CD8-positive, alpha-beta memory T cell (primary cell): ENCODE measurements at regions not wholly inside any gene's neighbourhood (a gene's known extent, or its start where the extent isn't known, plus 50 kb on each side); places are given as distances from the start of the nearest gene placed in this dataset.
A peak's percentile ranks its signal among the peaks of the same experiment; 100 is the strongest.

ENCODE experiments used
- CTCF ChIA-PET: fragments of 350-600 bp; sonication (Branson Sonifier 250); formaldehyde crosslinking; loops from one replicate; lab custom pipeline; 2021; ENCODE audit warnings: antibody characterized with exemption; lab: Charles Lee
- POLR2A ChIA-PET: fragments of 350-600 bp; sonication (Branson Sonifier 250); formaldehyde crosslinking; loops from one replicate; lab custom pipeline; 2021; ENCODE audit warnings: antibody characterized with exemption; lab: Charles Lee
- DNase-seq, 5 donors: peaks; one replicate each; pipeline versions ENCODE4 v3.0.0 to v3.0.0-alpha.2; 2020 to 2022; ENCODE audit warnings: mixed read lengths in 1 of 5
- H3K27ac ChIP-seq: one replicate; pipeline ENCODE4 v1.7.0; 2013; ENCODE audit warnings: low read depth, mild to moderate bottlenecking, low read length, moderate library complexity
- H3K27me3 ChIP-seq: 2 replicates; pipeline ENCODE4 v1.7.0; 2013; ENCODE audit warnings: low read length, mild to moderate bottlenecking; ENCODE audit not compliant: insufficient read depth, poor library complexity, severe bottlenecking
- H3K36me3 ChIP-seq: 2 replicates; pipeline ENCODE4 v1.7.0; 2013; ENCODE audit warnings: mild to moderate bottlenecking, low read length, moderate library complexity; ENCODE audit not compliant: insufficient read depth
- H3K4me1 ChIP-seq: 2 replicates; pipeline ENCODE4 v1.7.0; 2013; ENCODE audit warnings: mild to moderate bottlenecking, low read length, moderate library complexity; ENCODE audit not compliant: insufficient read depth
- H3K4me3 ChIP-seq: 2 replicates; pipeline ENCODE4 v1.7.0; 2013; ENCODE audit warnings: mild to moderate bottlenecking, low read length
- H3K9me3 ChIP-seq: 2 replicates; pipeline ENCODE4 v1.7.0; 2013; ENCODE audit warnings: mild to moderate bottlenecking, low read length
- H3K27ac Mint-ChIP-seq, 8 donors: one replicate each; pipeline ENCODE4 v1.8.0; 2020 to 2021; ENCODE audit warnings: mixed read lengths in 8 of 8, mild to moderate bottlenecking in 6 of 8, inconsistent platforms in 3 of 8, moderate library complexity in 3 of 8
- H3K27me3 Mint-ChIP-seq, 2 donors: one replicate each; pipeline ENCODE4 v1.8.0; 2020 to 2021; ENCODE audit warnings: mixed read lengths in 2 of 2, mild to moderate bottlenecking in 1 of 2, moderate library complexity in 1 of 2
- H3K36me3 Mint-ChIP-seq, 3 donors: one replicate each; pipeline ENCODE4 v1.8.0; 2020 to 2021; ENCODE audit warnings: mixed read lengths in 3 of 3, inconsistent platforms in 1 of 3, mild to moderate bottlenecking in 1 of 3
- H3K4me1 Mint-ChIP-seq, 3 donors: one replicate each; pipeline ENCODE4 v1.8.0; 2020 to 2021; ENCODE audit warnings: mixed read lengths in 3 of 3, inconsistent platforms in 1 of 3, mild to moderate bottlenecking in 1 of 3
- H3K4me3 Mint-ChIP-seq, 7 donors: one replicate each; pipeline ENCODE4 v1.8.0; 2020 to 2021; ENCODE audit warnings: mixed read lengths in 7 of 7, mild to moderate bottlenecking in 6 of 7, moderate library complexity in 4 of 7, inconsistent platforms in 2 of 7
- H3K9me3 Mint-ChIP-seq, 5 donors: one replicate each; pipeline ENCODE4 v1.8.0; 2020 to 2022; ENCODE audit warnings: mixed read lengths in 5 of 5, mild to moderate bottlenecking in 3 of 5, moderate library complexity in 2 of 5, inconsistent platforms in 1 of 5

GRCh38 chr6:34633256-34633655, 63.3 kb downstream of the ILRUN start:
- Histone ChIP-seq H3K4me3 (no peak overlapping the region), H3K36me3 (no peaks in the 10 kb centered on the region), H3K27me3 (no peaks in the 10 kb centered on the region), H3K4me1 (no peaks in the 10 kb centered on the region), H3K9me3 (no peaks in the 10 kb centered on the region), H3K27ac (no peak overlapping the region)
- CTCF ChIA-PET, result no interaction called here
- POLR2A ChIA-PET, result no interaction called here
- Mint-ChIP-seq H3K27ac (peak overlapping the region in 1 of 8 donors; percentile 9), H3K27me3 (no peaks in the 10 kb centered on the region), H3K9me3 (no peaks in the 10 kb centered on the region), H3K4me3 (no peak overlapping the region), H3K36me3 (peaks cover 0 to 29% (median 7%) of the 10 kb centered on the region in 3 donors), H3K4me1 (peaks cover 13 to 28% (median 16%) of the 10 kb centered on the region in 3 donors)
- no peak for DNase-seq

- Histone ChIP-seq H3K27me3 (no peaks in the 10 kb centered on the region), H3K36me3 (no peaks in the 10 kb centered on the region), H3K9me3 (no peaks in the 10 kb centered on the region), H3K4me1 (no peaks in the 10 kb centered on the region), H3K27ac (no peak overlapping the region), H3K4me3 (no peak overlapping the region)
- ChIA-PET CTCF (no interaction called here), POLR2A (no interaction called here)
- Mint-ChIP-seq H3K27ac (no peak overlapping the region), H3K4me1 (peaks cover 16 to 28% (median 22%) of the 10 kb centered on the region in 3 donors), H3K9me3 (no peaks in the 10 kb centered on the region), H3K27me3 (no peaks in the 10 kb centered on the region), H3K4me3 (no peak overlapping the region), H3K36me3 (peaks cover 0 to 33% (median 12%) of the 10 kb centered on the region in 3 donors)
- DNase-seq, result no peak
Measured at GRCh38 chr6:34630040-34630439, 66.5 kb downstream of the ILRUN start.

GRCh38 chr6:34627296-34627695, 69.3 kb downstream of the ILRUN start:
- Mint-ChIP-seq H3K9me3 (no peaks in the 10 kb centered on the region), H3K4me1 (peaks cover 16 to 38% (median 27%) of the 10 kb centered on the region in 3 donors), H3K4me3 (no peak overlapping the region), H3K27ac (no peak overlapping the region), H3K36me3 (peaks cover 0 to 31% (median 12%) of the 10 kb centered on the region in 3 donors), H3K27me3 (no peaks in the 10 kb centered on the region)
- Histone ChIP-seq H3K4me3 (no peak overlapping the region), H3K9me3 (no peaks in the 10 kb centered on the region), H3K27ac (no peak overlapping the region), H3K36me3 (no peaks in the 10 kb centered on the region), H3K4me1 (no peaks in the 10 kb centered on the region), H3K27me3 (no peaks in the 10 kb centered on the region)
- ChIA-PET CTCF (interaction anchor here (0.7 kb wide), 1 partner anchor 1513 kb away, joined by 3 read pairs; no protein-coding TSS in a partner anchor), POLR2A (no interaction called here)
- no peak for DNase-seq

- DNase-seq, result no peak
- CTCF ChIA-PET, result interaction anchor here (1.3 kb wide), 1 partner anchor 9 kb away, joined by 5 read pairs; no protein-coding TSS in a partner anchor
- no peaks in the 10 kb centered on the region for H3K27me3 ChIP-seq
- Mint-ChIP-seq H3K27ac (peak overlapping the region in 6 of 8 donors; percentile 19 to 89 (median 58)), H3K9me3 (no peaks in the 10 kb centered on the region), H3K36me3 (peaks cover 0 to 33% (median 7%) of the 10 kb centered on the region in 3 donors), H3K4me1 (peaks cover 30 to 46% (median 43%) of the 10 kb centered on the region in 3 donors), H3K27me3 (no peaks in the 10 kb centered on the region), H3K4me3 (no peak overlapping the region)
- H3K27ac ChIP-seq, result no peak overlapping the region
- H3K4me1 ChIP-seq, result no peaks in the 10 kb centered on the region
- H3K36me3 ChIP-seq, result no peaks in the 10 kb centered on the region
- no peak overlapping the region for H3K4me3 ChIP-seq
- POLR2A ChIA-PET, result no interaction called here
- no peaks in the 10 kb centered on the region for H3K9me3 ChIP-seq
Measured at GRCh38 chr6:34618430-34619182, 62.5 kb upstream of the SPDEF start.

GRCh38 chr6:34617231-34617630, 61.1 kb upstream of the SPDEF start:
- POLR2A ChIA-PET, result no interaction called here
- peak overlapping the region in 5 of 8 donors; percentile 18 to 57 (median 36) for H3K27ac Mint-ChIP-seq
- no peak overlapping the region for H3K27ac ChIP-seq

GRCh38 chr6:34616227-34616585, 60.1 kb upstream of the SPDEF start:
- ChIA-PET POLR2A (no interaction called here), CTCF (interaction anchor here (1.0 kb wide), 1 partner anchor 19 kb away, joined by 3 read pairs; no protein-coding TSS in a partner anchor)
- H3K27ac Mint-ChIP-seq, result peak overlapping the region in 4 of 8 donors; percentile 6 to 77 (median 36)

More at GRCh38 chr6:34617231-34617630, 61.1 kb upstream of the SPDEF start:
- Mint-ChIP-seq H3K9me3 (no peaks in the 10 kb centered on the region), H3K36me3 (peaks cover 0 to 35% (median 7%) of the 10 kb centered on the region in 3 donors), H3K4me3 (no peak overlapping the region), H3K4me1 (peaks cover 25 to 36% (median 30%) of the 10 kb centered on the region in 3 donors), H3K27me3 (no peaks in the 10 kb centered on the region)
- CTCF ChIA-PET, result no interaction called here
- DNase-seq, result no peak
- Histone ChIP-seq H3K9me3 (no peaks in the 10 kb centered on the region), H3K27me3 (no peaks in the 10 kb centered on the region), H3K4me1 (no peaks in the 10 kb centered on the region), H3K4me3 (no peak overlapping the region), H3K36me3 (no peaks in the 10 kb centered on the region)

GRCh38 chr6:34615574-34616226, 59.6 kb upstream of the SPDEF start:
- Mint-ChIP-seq H3K27me3 (no peaks in the 10 kb centered on the region), H3K9me3 (no peaks in the 10 kb centered on the region), H3K4me1 (peaks cover 25 to 40% (median 28%) of the 10 kb centered on the region in 3 donors), H3K36me3 (peaks cover 0 to 34% (median 7%) of the 10 kb centered on the region in 3 donors), H3K27ac (peak overlapping the region in 3 of 8 donors; percentile 15 to 57 (median 21)), H3K4me3 (no peak overlapping the region)
- Histone ChIP-seq H3K4me1 (no peaks in the 10 kb centered on the region), H3K27ac (no peak overlapping the region), H3K36me3 (no peaks in the 10 kb centered on the region), H3K4me3 (no peak overlapping the region), H3K9me3 (no peaks in the 10 kb centered on the region), H3K27me3 (no peaks in the 10 kb centered on the region)
- POLR2A ChIA-PET, result no interaction called here
- no peak for DNase-seq
- CTCF ChIA-PET, result interaction anchor here (1.0 kb wide), 1 partner anchor 19 kb away, joined by 3 read pairs; no protein-coding TSS in a partner anchor

More at GRCh38 chr6:34616227-34616585, 60.1 kb upstream of the SPDEF start:
- Histone ChIP-seq H3K4me3 (no peak overlapping the region), H3K4me1 (no peaks in the 10 kb centered on the region), H3K27ac (no peak overlapping the region), H3K9me3 (no peaks in the 10 kb centered on the region), H3K27me3 (no peaks in the 10 kb centered on the region), H3K36me3 (no peaks in the 10 kb centered on the region)
- Mint-ChIP-seq H3K9me3 (no peaks in the 10 kb centered on the region), H3K4me1 (peaks cover 25 to 43% (median 28%) of the 10 kb centered on the region in 3 donors), H3K36me3 (peaks cover 0 to 36% (median 7%) of the 10 kb centered on the region in 3 donors), H3K4me3 (no peak overlapping the region), H3K27me3 (no peaks in the 10 kb centered on the region)
- DNase-seq, result no peak
